Gastrocnemius medialis (tissue), 4 donors: ENCODE measurements at regions not wholly inside any gene's neighbourhood (a gene's known extent, or its start where the extent isn't known, plus 50 kb on each side); places are given as distances from the start of the nearest gene placed in this dataset.
A peak's percentile ranks its signal among the peaks of the same experiment; 100 is the strongest.

Experiments
- ATAC-seq, 2 donors: fragments of 150-250 bp; one replicate each; pipeline ENCODE4 v1.9.1; 2016
- DNase-seq, 2 donors: peaks; one replicate each; pipeline ENCODE4 v3.0.0-alpha.2; 2019
- H3K27ac ChIP-seq, 4 donors: fragments of 200-600 bp; sonication (generic); 1 replicate in 1 of 4; 2 replicates in 3 of 4; pipeline ENCODE4 v1.5.1; 2016 to 2018; ENCODE audit warnings: mild to moderate bottlenecking in 2 of 4, moderate library complexity in 1 of 4
- H3K27me3 ChIP-seq, 3 donors: fragments of 200-600 bp; sonication (generic) in 2 of 3; 1 replicate in 1 of 3; 2 replicates in 2 of 3; pipeline versions ENCODE4 v1.5.1 to v1.6.0; 2016 to 2019; ENCODE audit warnings: mild to moderate bottlenecking in 1 of 3, moderate library complexity in 1 of 3
- H3K36me3 ChIP-seq, 2 donors: fragments of 200-600 bp; sonication (generic) in 1 of 2; one replicate each; pipeline ENCODE4 v1.5.1; 2017 to 2018
- H3K4me1 ChIP-seq, 2 donors: fragments of 200-600 bp; sonication (generic) in 1 of 2; one replicate each; pipeline ENCODE4 v1.5.1; 2016 to 2017; ENCODE audit warnings: mild to moderate bottlenecking in 2 of 2
- H3K4me3 ChIP-seq, 4 donors: fragments of 200-600 bp; sonication (generic) in 3 of 4; 1 replicate in 1 of 4; 2 replicates in 3 of 4; pipeline ENCODE4 v1.5.1; 2016 to 2019; ENCODE audit warnings: mild to moderate bottlenecking in 2 of 4
- H3K9me3 ChIP-seq, 3 donors: fragments of 200-600 bp; sonication (generic) in 2 of 3; 1 replicate in 1 of 3; 2 replicates in 2 of 3; pipeline ENCODE4 v1.5.1; 2016 to 2019
- CTCF ChIP-seq, 5 experiments: fragments of 450-650 bp in 3 of 5; fragments of 200-600 bp in 2 of 5; sonication (generic) in 2 of 5; IDR thresholded peaks in 4 of 5; conservative IDR thresholded peaks in 1 of 5; 1 replicate in 4 of 5; 2 replicates in 1 of 5; pipeline ENCODE4 v1.5.1; 2016 to 2019; ENCODE audit warnings: antibody characterized with exemption in 5 of 5, mild to moderate bottlenecking in 3 of 5, moderate library complexity in 3 of 5
- POLR2A ChIP-seq, 2 donors: fragments of 450-650 bp; IDR thresholded peaks; one replicate each; pipeline ENCODE4 v1.6.1; 2017; ENCODE audit warnings: antibody characterized with exemption in 2 of 2, mild to moderate bottlenecking in 2 of 2, moderate library complexity in 2 of 2
- in situ Hi-C, 4 donors: fragments of 200-750 bp; cut with MboI; loops; one replicate each; pipeline versions ENCODE4 v1.15.0 to v1.8.0; 2017; ENCODE audit warnings: low sequenced_read_pairs in 4 of 4
- intact Hi-C: fragments of 100-400 bp; cut with DNase I; formaldehyde crosslinking; loops from one replicate; pipeline ENCODE4 v1.15.1; 2023; ENCODE audit warnings: low total_unique reads

DNA sequence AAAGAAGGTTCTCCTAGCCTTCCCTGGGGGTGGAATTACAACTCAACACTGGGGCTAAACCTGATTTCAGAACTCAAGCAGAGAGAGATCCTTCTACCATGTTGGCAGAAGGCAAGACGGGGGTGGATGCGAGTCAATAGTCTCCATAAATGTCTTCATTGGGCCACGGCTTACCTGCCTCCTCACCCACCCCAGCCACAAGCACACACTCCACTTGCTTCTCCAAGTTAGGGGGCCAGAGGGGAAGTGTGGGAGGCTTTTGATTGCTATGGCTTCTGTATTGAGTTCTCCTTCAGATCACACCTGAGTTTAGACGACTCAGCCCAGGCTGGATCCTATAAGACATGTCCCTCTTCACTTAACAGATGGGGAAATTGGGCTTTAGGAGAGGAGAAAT is 178.9 kb downstream of the UACA start:
- in situ Hi-C loops, result no loop called here

GRCh38 chr15:70583006-70583405 is 180.4 kb downstream of the UACA start:
- Histone ChIP-seq H3K9me3 (no peaks in the 10 kb centered on the region), H3K27me3 (peaks cover 0 to 2% (median 0%) of the 10 kb centered on the region in 3 donors), H3K4me1 (peaks cover 7 to 8% of the 10 kb centered on the region in 2 donors), H3K27ac (peak overlapping the region in 1 of 4 donors; percentile 30), H3K36me3 (no peaks in the 10 kb centered on the region), H3K4me3 (no peak overlapping the region)
- no peak for ATAC-seq
- in situ Hi-C loops, result no loop called here
- no peak for DNase-seq
- intact Hi-C loops, result no loop called here
- no peak for TF ChIP-seq POLR2A (IDR thresholded peaks at IDR 0.05)
- TF ChIP-seq CTCF (IDR thresholded peaks at IDR 0.05 in 4 of 5, conservative IDR thresholded peaks at IDR 0.05 in 1 of 5), result no peak

More for the DNA sequence above, 178.9 kb downstream of the UACA start:
- H3K4me1 ChIP-seq, result peaks cover 7 to 8% of the 10 kb centered on the region in 2 donors
- intact Hi-C loops, result no loop called here
- no peaks in the 10 kb centered on the region for H3K36me3 ChIP-seq
- H3K4me3 ChIP-seq, result no peak overlapping the region
- H3K27me3 ChIP-seq, result peaks cover 0 to 2% (median 0%) of the 10 kb centered on the region in 3 donors
- ATAC-seq (no peak), DNase-seq (no peak)
- no peaks in the 10 kb centered on the region for H3K9me3 ChIP-seq
- TF ChIP-seq CTCF (IDR thresholded peaks at IDR 0.05 in 4 of 5, conservative IDR thresholded peaks at IDR 0.05 in 1 of 5), result no peak
- no peak for TF ChIP-seq POLR2A (IDR thresholded peaks at IDR 0.05)
- H3K27ac ChIP-seq, result no peak overlapping the region

GRCh38 chr15:70582143-70582945 is 181.0 kb downstream of the UACA start:
- Histone ChIP-seq H3K36me3 (no peaks in the 10 kb centered on the region), H3K4me1 (peaks cover 7 to 8% of the 10 kb centered on the region in 2 donors), H3K4me3 (no peak overlapping the region), H3K27me3 (peaks cover 0 to 2% (median 0%) of the 10 kb centered on the region in 3 donors), H3K27ac (peak overlapping the region in 1 of 4 donors; percentile 30), H3K9me3 (no peaks in the 10 kb centered on the region)
- ATAC-seq, result peak; percentile 94 to 98
- in situ Hi-C loops (no loop called here), intact Hi-C loops (no loop called here)
- TF ChIP-seq POLR2A (IDR thresholded peaks at IDR 0.05), result no peak
- no peak for TF ChIP-seq CTCF (IDR thresholded peaks at IDR 0.05 in 4 of 5, conservative IDR thresholded peaks at IDR 0.05 in 1 of 5)
- peak in 1 of 2 donors; percentile 48 for DNase-seq

DNA sequence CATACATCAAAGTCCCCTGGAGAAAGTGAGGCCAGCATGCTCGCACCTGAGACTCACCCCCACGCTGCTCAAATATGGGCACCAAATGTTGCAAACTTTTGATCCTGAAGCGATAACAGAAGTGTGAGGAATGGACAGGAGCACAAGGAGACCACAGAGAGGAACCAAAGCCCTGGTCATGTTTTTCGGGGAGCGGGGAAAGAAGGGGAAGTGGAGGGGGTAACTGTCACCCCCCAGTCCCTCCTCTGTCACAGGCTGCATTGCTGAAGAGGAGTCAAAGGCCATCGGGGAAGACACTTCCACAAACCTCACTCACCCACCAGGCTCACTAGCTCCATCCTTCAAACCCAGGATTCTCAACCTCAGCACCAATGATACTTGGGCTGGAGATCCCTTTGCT is 182.4 kb downstream of the UACA start:
- Histone ChIP-seq H3K27me3 (peaks cover 0 to 2% (median 0%) of the 10 kb centered on the region in 3 donors), H3K9me3 (no peaks in the 10 kb centered on the region), H3K27ac (no peak overlapping the region), H3K4me3 (no peak overlapping the region), H3K36me3 (no peaks in the 10 kb centered on the region), H3K4me1 (peaks cover 7 to 8% of the 10 kb centered on the region in 2 donors)
- in situ Hi-C loops (no loop called here), intact Hi-C loops (no loop called here)
- TF ChIP-seq CTCF (IDR thresholded peaks at IDR 0.05 in 4 of 5, conservative IDR thresholded peaks at IDR 0.05 in 1 of 5) (no peak), POLR2A (IDR thresholded peaks at IDR 0.05) (no peak)
- ATAC-seq, result no peak
- no peak for DNase-seq
